Esophagus muscularis mucosa (tissue), 4 donors: ENCODE measurements at regions not wholly inside any gene's neighbourhood (a gene's known extent, or its start where the extent isn't known, plus 50 kb on each side); places are given as distances from the start of the nearest gene placed in this dataset.
"Not testable (repeated sequence)": the region's sequence is repeated elsewhere in the genome, so short reads cannot be mapped to it uniquely, and the experiment has no call there.

Experiments
- DNase-seq: peaks from one replicate; pipeline ENCODE4 v3.0.0-alpha.2; 2017; ENCODE audit errors: extremely low spot score
- H3K27ac ChIP-seq, 4 donors: fragments of 200-600 bp; sonication (generic); replicated peaks in 1 of 4; 1 replicate in 3 of 4; 2 replicates in 1 of 4; pipeline ENCODE4 v1.5.1; 2016 to 2019; ENCODE audit warnings: mild to moderate bottlenecking in 1 of 4
- H3K27me3 ChIP-seq, 4 donors: fragments of 200-600 bp; sonication (generic); one replicate each; pipeline versions ENCODE4 v1.5.1 to v1.6.0; 2016 to 2019
- H3K36me3 ChIP-seq, 4 donors: fragments of 200-600 bp; sonication (generic); one replicate each; pipeline ENCODE4 v1.5.1; 2016 to 2019
- H3K4me1 ChIP-seq, 4 donors: fragments of 200-600 bp; sonication (generic); one replicate each; pipeline ENCODE4 v1.5.1; 2016 to 2019
- H3K4me3 ChIP-seq, 4 donors: fragments of 200-600 bp; sonication (generic); 1 replicate in 2 of 4; 2 replicates in 2 of 4; pipeline ENCODE4 v1.5.1; 2016 to 2019; ENCODE audit warnings: mild to moderate bottlenecking in 4 of 4, moderate library complexity in 1 of 4
- H3K9me3 ChIP-seq, 4 donors: fragments of 200-600 bp; sonication (generic); 1 replicate in 3 of 4; 2 replicates in 1 of 4; pipeline ENCODE4 v1.5.1; 2016 to 2019
- CTCF ChIP-seq, 3 experiments: fragments of 200-600 bp in 2 of 3; fragments of 450-650 bp in 1 of 3; sonication (generic) in 2 of 3; IDR thresholded peaks; one replicate each; pipeline ENCODE4 v1.5.1; 2017 to 2019; ENCODE audit warnings: antibody characterized with exemption in 3 of 3, mild to moderate bottlenecking in 2 of 3, moderate library complexity in 1 of 3
- EP300 ChIP-seq: sonication (generic); formaldehyde crosslinking; IDR thresholded peaks from one replicate; pipeline ENCODE4 v1.6.1; 2017; ENCODE audit warnings: antibody characterized with exemption
- POLR2A ChIP-seq: fragments of 450-650 bp; IDR thresholded peaks from one replicate; pipeline ENCODE4 v1.6.1; 2017; ENCODE audit warnings: antibody characterized with exemption, moderate library complexity, mild to moderate bottlenecking, low read depth
- POLR2AphosphoS5 ChIP-seq, 2 donors: sonication (generic); formaldehyde crosslinking; IDR thresholded peaks; one replicate each; pipeline ENCODE4 v1.6.1; 2017; ENCODE audit warnings: antibody characterized with exemption in 2 of 2
- WGBS: methylation state at CpG from one replicate; pipeline ENCODE4 v1.1.5; 2018; 5-methylcytosine and 5-hydroxymethylcytosine counted together
- intact Hi-C: fragments of 100-400 bp; cut with DNase I; formaldehyde crosslinking; loops from one replicate; pipeline ENCODE4 v1.15.1; 2023

DNA sequence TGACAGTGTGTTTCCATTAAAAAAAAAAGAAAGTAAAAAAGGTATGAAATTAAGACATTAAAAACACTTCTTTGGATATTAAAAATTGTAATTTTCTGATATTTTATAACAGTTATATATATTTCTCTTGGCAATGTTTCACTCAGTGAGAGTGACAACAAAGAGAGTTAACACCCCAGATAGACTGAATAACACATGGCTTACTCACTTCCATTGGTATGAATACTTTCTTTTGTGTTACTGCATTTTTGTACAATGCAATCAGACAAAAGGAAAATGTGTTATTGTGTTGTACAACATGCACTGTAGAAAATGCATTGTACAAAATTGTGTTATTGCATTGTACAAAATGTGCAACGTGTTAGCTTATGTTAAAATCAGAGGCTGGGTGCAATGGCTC lies 676.6 kb upstream of the AMELY start:
- H3K4me3 ChIP-seq, intact Hi-C loops, H3K36me3 ChIP-seq: not testable (repeated sequence)

GRCh38 chrY:7562541-7562940 lies 651.0 kb upstream of the AMELY start:
- no CpG with 5 or more reads among the region's 4 CpGs for WGBS
- no peak for DNase-seq
- Histone ChIP-seq H3K36me3 (no peaks in the 10 kb centered on the region), H3K27ac (no peak overlapping the region), H3K4me3 (no peak overlapping the region), H3K9me3 (no peaks in the 10 kb centered on the region), H3K27me3 (no peaks in the 10 kb centered on the region), H3K4me1 (no peaks in the 10 kb centered on the region)
- intact Hi-C loops = no loop called here
- TF ChIP-seq POLR2A = no peak
- no peak for TF ChIP-seq CTCF (IDR thresholded peaks at IDR 0.05)
- TF ChIP-seq POLR2AphosphoS5 (IDR thresholded peaks at IDR 0.05) = no peak
- no peak for TF ChIP-seq EP300

More for the DNA sequence above, 676.6 kb upstream of the AMELY start:
- not testable (repeated sequence) for H3K4me1 ChIP-seq, H3K9me3 ChIP-seq, DNase-seq, H3K27me3 ChIP-seq, H3K27ac ChIP-seq
- WGBS = no CpG with 5 or more reads among the region's 1 CpG

DNA sequence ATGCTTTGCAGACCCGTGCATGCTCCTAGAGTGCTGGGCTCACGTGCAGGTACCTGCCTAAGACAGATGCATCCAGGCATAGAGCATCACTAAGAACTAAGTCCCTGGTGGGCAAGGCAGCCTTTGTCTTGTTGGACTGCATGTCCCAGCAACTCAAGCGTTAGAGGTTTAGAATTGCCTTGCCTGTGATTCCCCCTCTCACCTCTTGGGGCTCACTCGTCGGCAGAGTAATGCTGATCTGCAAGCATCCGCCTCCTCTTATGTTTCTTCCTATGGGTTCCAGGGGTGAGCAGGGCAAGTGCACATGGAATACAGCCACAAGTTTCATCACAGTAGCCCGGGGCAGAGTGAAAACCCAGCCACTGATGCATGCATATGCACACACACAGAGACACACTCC lies 646.1 kb upstream of the AMELY start:
- DNase-seq = no peak
- Histone ChIP-seq H3K4me3 (no peak overlapping the region), H3K4me1 (no peaks in the 10 kb centered on the region), H3K36me3 (no peaks in the 10 kb centered on the region), H3K27ac (no peak overlapping the region), H3K9me3 (no peaks in the 10 kb centered on the region), H3K27me3 (no peaks in the 10 kb centered on the region)
- intact Hi-C loops = no loop called here
- no peak for TF ChIP-seq CTCF (IDR thresholded peaks at IDR 0.05)
- TF ChIP-seq EP300 = no peak
- TF ChIP-seq POLR2AphosphoS5 (IDR thresholded peaks at IDR 0.05) = no peak
- no peak for TF ChIP-seq POLR2A
- WGBS = no CpG with 5 or more reads among the region's 7 CpGs

GRCh38 chrY:7555006-7555405 lies 643.5 kb upstream of the AMELY start:
- no peak for TF ChIP-seq POLR2AphosphoS5 (IDR thresholded peaks at IDR 0.05)
- no peak for TF ChIP-seq CTCF (IDR thresholded peaks at IDR 0.05)
- Histone ChIP-seq H3K9me3 (no peaks in the 10 kb centered on the region), H3K4me3 (no peak overlapping the region), H3K4me1 (no peaks in the 10 kb centered on the region), H3K36me3 (no peaks in the 10 kb centered on the region), H3K27me3 (no peaks in the 10 kb centered on the region), H3K27ac (no peak overlapping the region)
- intact Hi-C loops = no loop called here
- no peak for DNase-seq
- no CpG with 5 or more reads among the region's 6 CpGs for WGBS

DNA sequence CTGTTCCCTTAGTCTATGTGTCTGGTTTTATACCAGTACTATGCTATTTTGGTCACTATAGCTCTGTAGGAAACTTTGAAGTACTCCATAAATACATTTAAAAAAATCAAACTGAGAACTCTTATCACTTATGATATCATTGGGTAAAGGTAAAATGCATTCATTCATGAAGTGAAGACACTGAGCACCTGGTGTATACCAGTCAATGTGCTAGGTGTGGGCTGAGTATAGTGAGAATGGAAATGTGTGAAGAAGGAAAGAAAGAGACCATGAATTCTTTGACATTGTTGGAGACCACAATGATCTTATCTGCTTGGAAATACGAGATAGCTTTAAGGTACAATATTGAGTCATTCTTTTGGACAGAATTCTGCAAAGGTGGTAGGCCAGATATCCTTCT lies 633.5 kb upstream of the AMELY start:
- intact Hi-C loops = no loop called here
- no peak for DNase-seq
- Histone ChIP-seq H3K27me3 (no peaks in the 10 kb centered on the region), H3K9me3 (no peaks in the 10 kb centered on the region), H3K4me1 (no peaks in the 10 kb centered on the region), H3K36me3 (no peaks in the 10 kb centered on the region), H3K27ac (no peak overlapping the region), H3K4me3 (no peak overlapping the region)
- no CpG with 5 or more reads among the region's 1 CpG for WGBS
- TF ChIP-seq CTCF (IDR thresholded peaks at IDR 0.05) (no peak), POLR2AphosphoS5 (IDR thresholded peaks at IDR 0.05) (no peak), POLR2A (no peak), EP300 (no peak)
